Heart left ventricle (tissue), 16 donors: ENCODE measurements at regions not wholly inside any gene's neighbourhood (a gene's known extent, or its start where the extent isn't known, plus 50 kb on each side); places are given as distances from the start of the nearest gene placed in this dataset.
A peak's percentile ranks its signal among the peaks of the same experiment; 100 is the strongest.

Experiments
- ATAC-seq, 4 donors: fragments of 200-7000 bp; cut with Tn5 transposase; one replicate each; pipeline ENCODE4 v1.9.1; 2020 to 2022; ENCODE audit warnings: moderate library complexity in 4 of 4, mild to moderate bottlenecking in 3 of 4, moderate number of reproducible peaks in 1 of 4
- DNase-seq, 5 donors: peaks; one replicate each; pipeline ENCODE4 v3.0.0-alpha.2; 2020
- H3K27ac ChIP-seq, 12 donors: fragments of 200-600 bp; sonication (generic) in 4 of 12; one replicate each; pipeline versions ENCODE4 v1.5.0 to v1.8.0; 2016 to 2022; ENCODE audit warnings: mild to moderate bottlenecking in 2 of 12
- H3K27me3 ChIP-seq, 9 donors: fragments of 200-600 bp; sonication (generic) in 2 of 9; one replicate each; pipeline versions ENCODE4 v1.5.1 to v1.8.0; 2016 to 2022; ENCODE audit warnings: mild to moderate bottlenecking in 3 of 9
- H3K36me3 ChIP-seq, 9 donors: fragments of 200-600 bp; sonication (generic) in 2 of 9; one replicate each; pipeline versions ENCODE4 v1.5.0 to v1.8.0; 2018 to 2022; ENCODE audit warnings: mild to moderate bottlenecking in 2 of 9
- H3K4me1 ChIP-seq, 12 donors: fragments of 200-600 bp; sonication (generic) in 4 of 12; one replicate each; pipeline versions ENCODE4 v1.5.0 to v1.8.0; 2016 to 2022; ENCODE audit warnings: mild to moderate bottlenecking in 3 of 12
- H3K4me3 ChIP-seq, 12 donors: fragments of 200-600 bp; sonication (generic) in 4 of 12; one replicate each; pipeline versions ENCODE4 v1.5.0 to v1.8.0; 2017 to 2022; ENCODE audit warnings: mild to moderate bottlenecking in 9 of 12, moderate library complexity in 4 of 12
- H3K9me3 ChIP-seq, 12 donors: fragments of 200-600 bp; sonication (generic) in 4 of 12; one replicate each; pipeline versions ENCODE4 v1.5.0 to v1.8.0; 2016 to 2022; ENCODE audit warnings: mild to moderate bottlenecking in 1 of 12
- CTCF ChIP-seq, 12 donors: fragments of 200-600 bp; sonication (generic) in 4 of 12; IDR thresholded peaks; one replicate each; pipeline versions ENCODE4 v1.5.0 to v1.8.0; 2018 to 2022; ENCODE audit warnings: antibody characterized with exemption in 12 of 12, mild to moderate bottlenecking in 5 of 12
- POLR2A ChIP-seq, 2 donors: fragments of 450-650 bp; IDR thresholded peaks; one replicate each; pipeline ENCODE4 v1.6.1; 2017; ENCODE audit warnings: antibody characterized with exemption in 2 of 2, mild to moderate bottlenecking in 2 of 2, moderate library complexity in 2 of 2
- WGBS, 4 donors: extraction: QIAGEN DNeasy Blood & Tissue Kit in 2 of 4; methylation state at CpG; one replicate each; pipeline versions ENCODE4 v1.1.5 to v1.1.7; 2013 to 2018; 5-methylcytosine and 5-hydroxymethylcytosine counted together
- intact Hi-C, 10 donors: fragments of 100-400 bp; cut with DNase I; formaldehyde crosslinking; loops; one replicate each; pipeline versions ENCODE4 v1.11.1 to v1.14.2; 2022
- donor health status: ischemic (EF 13 %, LVEDD 7.1; RV severe dilation, severe dysfunction).
- donor health status: healthy with polysubstance abuse.
- donor health status: DM: no; HTN: yes; CAD: no.
- donor health status: DM: no; HTN: no; CAD: no.
- donor health status: ischemic (EF 25% LVEDD 6.9; RV normal size, moderate dysfunction).
- donor health status: ischemic (EF 25% LVEDD 5.7; RV mildly dilated, moderate dysfunction).
- donor health status: healthy.
- donor health status: DM: yes; HTN: yes; CAD: no.
- donor health status: ischemic (EF 35%, LVEDD 5.7; RV mildly dilated, moderate dysfunction).
- donor health status: nonischemic (EF 11% LVEDD 7.7; RV severe dilation, severe dysfunction).
- donor health status: DM: yes; HTN: yes; CAD: no.
- donor health status: PGD.
- donor health status: ischemic (EF 29% LVEDD 5.4; RV normal size, mild dysfunction).
- donor health status: nonischemic (EF 23%, LVEDD 6.1; RV moderate dilation, normal function).

- H3K27me3 ChIP-seq, result no peaks in the 10 kb centered on the region
- no peak for ATAC-seq
- DNase-seq, result no peak
- intact Hi-C loops, result no loop called here
- no peak overlapping the region for H3K4me3 ChIP-seq
- H3K9me3 ChIP-seq, result no peaks in the 10 kb centered on the region
- 93 to 97% (median 94%) methylated on average over 5 of the region's 5 CpGs for WGBS, 4 donors
- H3K4me1 ChIP-seq, result peaks cover 0 to 5% (median 0%) of the 10 kb centered on the region in 12 donors
- no peak for TF ChIP-seq CTCF (IDR thresholded peaks at IDR 0.05)
- TF ChIP-seq POLR2A (IDR thresholded peaks at IDR 0.05), result no peak
- no peak overlapping the region for H3K27ac ChIP-seq
- no peaks in the 10 kb centered on the region for H3K36me3 ChIP-seq
Measured at GRCh38 chr6:113127786-113128419, 729.2 kb upstream of the MARCKS start.

- intact Hi-C loops, result no loop called here
- no peak for ATAC-seq
- H3K36me3 ChIP-seq, result no peaks in the 10 kb centered on the region
- WGBS, 4 donors, result 84 to 89% (median 87%) methylated on average over 3 of the region's 3 CpGs
- no peak overlapping the region for H3K27ac ChIP-seq
- no peak overlapping the region for H3K4me3 ChIP-seq
- H3K9me3 ChIP-seq, result no peaks in the 10 kb centered on the region
- TF ChIP-seq CTCF (IDR thresholded peaks at IDR 0.05) (no peak), POLR2A (IDR thresholded peaks at IDR 0.05) (no peak)
- DNase-seq, result no peak
- H3K4me1 ChIP-seq, result peaks cover 0 to 5% (median 0%) of the 10 kb centered on the region in 12 donors
- H3K27me3 ChIP-seq, result no peaks in the 10 kb centered on the region
Measured at GRCh38 chr6:113128661-113129060, 728.5 kb upstream of the MARCKS start.

- H3K27me3 ChIP-seq, result no peaks in the 10 kb centered on the region
- DNase-seq, result no peak
- H3K36me3 ChIP-seq, result no peaks in the 10 kb centered on the region
- no peak overlapping the region for H3K27ac ChIP-seq
- intact Hi-C loops, result no loop called here
- H3K9me3 ChIP-seq, result no peaks in the 10 kb centered on the region
- 56 to 80% (median 76%) methylated on average over 2 of the region's 2 CpGs for WGBS, 4 donors
- ATAC-seq, result no peak
- H3K4me1 ChIP-seq, result peaks cover 0 to 5% (median 0%) of the 10 kb centered on the region in 12 donors
- TF ChIP-seq POLR2A (IDR thresholded peaks at IDR 0.05), result no peak
- TF ChIP-seq CTCF (IDR thresholded peaks at IDR 0.05), result no peak
- H3K4me3 ChIP-seq, result no peak overlapping the region
Measured at GRCh38 chr6:113129991-113130390, 727.2 kb upstream of the MARCKS start.

GRCh38 chr6:113137426-113137825 is 719.7 kb upstream of the MARCKS start:
- Histone ChIP-seq H3K36me3 (no peaks in the 10 kb centered on the region), H3K4me3 (no peak overlapping the region), H3K27me3 (no peaks in the 10 kb centered on the region), H3K9me3 (no peaks in the 10 kb centered on the region), H3K4me1 (peaks cover 0 to 13% (median 0%) of the 10 kb centered on the region in 12 donors), H3K27ac (no peak overlapping the region)
- DNase-seq (peak; percentile 42 to 54 (median 44)), ATAC-seq (peak in 3 of 4 donors; percentile 46 to 88 (median 66))
- intact Hi-C loops, result no loop called here
- 38 to 53% (median 50%) methylated on average over 7 of the region's 7 CpGs for WGBS, 4 donors
- no peak for TF ChIP-seq POLR2A (IDR thresholded peaks at IDR 0.05)
- TF ChIP-seq CTCF (IDR thresholded peaks at IDR 0.05), result no peak
